OCI-LY3 (cell line): ENCODE measurements at regions not wholly inside any gene's neighbourhood (a gene's known extent, or its start where the extent isn't known, plus 50 kb on each side); places are given as distances from the start of the nearest gene placed in this dataset.

Experiments used
- H2AFZ ChIP-seq: fragments of 200-600, 300-600 bp; shearing (Covaris generic); 2 replicates; pipeline ENCODE4 v1.6.0; 2014; ENCODE audit warnings: antibody characterized with exemption, low read depth, low read length
- H3K27ac ChIP-seq: fragments of 200-600, 300-600 bp; sonication (generic); 2 replicates; pipeline ENCODE4 v1.5.1; 2014; ENCODE audit warnings: mild to moderate bottlenecking, low read length, moderate library complexity, mixed read lengths
- H3K27me3 ChIP-seq: fragments of 200-600, 300-600 bp; sonication (generic); 2 replicates; pipeline ENCODE4 v1.6.1; 2014; ENCODE audit warnings: low read depth, low read length, mixed read lengths
- H3K36me3 ChIP-seq: fragments of 200-600, 300-600 bp; sonication (generic); replicated peaks from 2 replicates; pipeline ENCODE3; 2014; ENCODE audit warnings: low read depth, low read length, mixed read lengths
- H3K4me1 ChIP-seq: fragments of 300-600, 200-600 bp; sonication (generic); 2 replicates; pipeline ENCODE4 v1.6.1; 2014; ENCODE audit warnings: low read length, mixed read lengths
- H3K4me2 ChIP-seq: fragments of 200-600, 300-600 bp; sonication (generic); 2 replicates; pipeline ENCODE4 v1.6.1; 2014; ENCODE audit warnings: low read length, mixed read lengths
- H3K4me3 ChIP-seq: fragments of 300-600, 200-600 bp; sonication (generic); 2 replicates; pipeline ENCODE4 v1.5.1; 2014; ENCODE audit warnings: antibody characterized with exemption, mild to moderate bottlenecking, low read length, moderate library complexity
- H3K79me2 ChIP-seq: fragments of 300-600, 200-600 bp; shearing (Covaris generic); 2 replicates; pipeline ENCODE4 v1.6.1; 2014; ENCODE audit warnings: mild to moderate bottlenecking, low read length, mixed read lengths
- H3K9ac ChIP-seq: fragments of 300-600, 200-600 bp; shearing (Covaris generic); 2 replicates; pipeline ENCODE4 v1.6.0; 2014; ENCODE audit warnings: mild to moderate bottlenecking, low read length, moderate library complexity
- H3K9me3 ChIP-seq: fragments of 200-600, 300-600 bp; shearing (Covaris generic); 2 replicates; pipeline ENCODE4 v1.6.1; 2014; ENCODE audit warnings: low read length, mixed read lengths; ENCODE audit not compliant: insufficient read depth
- H4K20me1 ChIP-seq: fragments of 200-600, 300-600 bp; sonication (generic); 2 replicates; pipeline ENCODE4 v1.6.1; 2016; ENCODE audit warnings: low read length, mixed read lengths; ENCODE audit not compliant: insufficient read depth
- CTCF ChIP-seq: fragments of 200-600, 300-600 bp; sonication (generic); IDR thresholded peaks from 2 replicates; pipeline ENCODE4 v1.5.1; 2014; ENCODE audit warnings: antibody characterized with exemption, low read length, low read depth
- EZH2phosphoT487 ChIP-seq: fragments of 200-600 bp; shearing (Covaris generic); IDR thresholded peaks from 2 replicates; pipeline ENCODE4 v1.6.1; 2018; ENCODE audit warnings: antibody characterized with exemption, mixed run types, low read depth

- no peak overlapping the region for H3K27ac ChIP-seq
- no peaks in the 10 kb centered on the region for H3K9me3 ChIP-seq
- no peaks in the 10 kb centered on the region for H3K4me1 ChIP-seq
- H3K9ac ChIP-seq: no peak overlapping the region
- H3K27me3 ChIP-seq: no peaks in the 10 kb centered on the region
- H4K20me1 ChIP-seq: no peaks in the 10 kb centered on the region
- H3K36me3 ChIP-seq: no peaks in the 10 kb centered on the region
- H2AFZ ChIP-seq: no peak overlapping the region
- H3K4me3 ChIP-seq: no peak overlapping the region
- H3K4me2 ChIP-seq: no peak overlapping the region
- TF ChIP-seq EZH2phosphoT487 (no peak), CTCF (no peak)
- H3K79me2 ChIP-seq: no peaks in the 10 kb centered on the region
Observed at GRCh38 chr6:8536122-8536521, 100.8 kb upstream of the SLC35B3 start.

- Histone ChIP-seq H3K79me2 (no peaks in the 10 kb centered on the region), H3K4me3 (no peak overlapping the region), H3K27ac (no peak overlapping the region), H3K9ac (no peak overlapping the region), H3K36me3 (no peaks in the 10 kb centered on the region), H2AFZ (no peak overlapping the region), H3K4me1 (no peaks in the 10 kb centered on the region), H3K9me3 (no peaks in the 10 kb centered on the region), H4K20me1 (no peaks in the 10 kb centered on the region), H3K27me3 (no peaks in the 10 kb centered on the region), H3K4me2 (no peak overlapping the region)
- no peak for TF ChIP-seq CTCF
- TF ChIP-seq EZH2phosphoT487: no peak
Observed at GRCh38 chr6:8535519-8535918, 100.2 kb upstream of the SLC35B3 start.

- H3K36me3 ChIP-seq: no peaks in the 10 kb centered on the region
- no peaks in the 10 kb centered on the region for H3K79me2 ChIP-seq
- H2AFZ ChIP-seq: no peak overlapping the region
- H3K4me3 ChIP-seq: no peak overlapping the region
- no peak overlapping the region for H3K27ac ChIP-seq
- TF ChIP-seq EZH2phosphoT487: no peak
- no peaks in the 10 kb centered on the region for H3K9me3 ChIP-seq
- no peaks in the 10 kb centered on the region for H3K27me3 ChIP-seq
- H4K20me1 ChIP-seq: no peaks in the 10 kb centered on the region
- no peaks in the 10 kb centered on the region for H3K4me1 ChIP-seq
- H3K9ac ChIP-seq: no peak overlapping the region
- H3K4me2 ChIP-seq: no peak overlapping the region
Observed at GRCh38 chr6:8530785-8531435, 95.6 kb upstream of the SLC35B3 start.

- no peak overlapping the region for H3K4me3 ChIP-seq
- H3K79me2 ChIP-seq: no peaks in the 10 kb centered on the region
- no peaks in the 10 kb centered on the region for H4K20me1 ChIP-seq
- no peak overlapping the region for H3K27ac ChIP-seq
- H3K4me2 ChIP-seq: no peak overlapping the region
- no peak overlapping the region for H3K9ac ChIP-seq
- H3K9me3 ChIP-seq: no peaks in the 10 kb centered on the region
- TF ChIP-seq EZH2phosphoT487 (no peak), CTCF (no peak)
- H3K4me1 ChIP-seq: no peaks in the 10 kb centered on the region
- H3K36me3 ChIP-seq: no peaks in the 10 kb centered on the region
- no peaks in the 10 kb centered on the region for H3K27me3 ChIP-seq
- H2AFZ ChIP-seq: no peak overlapping the region
Observed at GRCh38 chr6:8529250-8529649, 93.9 kb upstream of the SLC35B3 start.
